H9 (cell line): ENCODE measurements at regions not wholly inside any gene's neighbourhood (a gene's known extent, or its start where the extent isn't known, plus 50 kb on each side); places are given as distances from the start of the nearest gene placed in this dataset.

ENCODE experiments used
- DNase-seq: peaks from one replicate; pipeline ENCODE4 v3.0.0-alpha.2; 2017
- H2AFZ ChIP-seq: one replicate; pipeline ENCODE4 v1.6.1; 2013; ENCODE audit warnings: mild to moderate bottlenecking, low read length, control low read depth, moderate library complexity
- H2AK5ac ChIP-seq: 2 replicates; pipeline ENCODE4 v1.6.1; 2013; ENCODE audit warnings: low read length, control low read depth, mixed read lengths; ENCODE audit not compliant: insufficient read length
- H2BK120ac ChIP-seq: one replicate; pipeline ENCODE4 v1.6.1; 2013; ENCODE audit warnings: low read depth, mild to moderate bottlenecking, low read length, control low read depth, inconsistent platforms; ENCODE audit not compliant: poor library complexity, severe bottlenecking
- H2BK12ac ChIP-seq: 2 replicates; pipeline ENCODE4 v1.6.1; 2013; ENCODE audit warnings: low read length, control low read depth, mixed read lengths, low read depth; ENCODE audit not compliant: insufficient read length
- H2BK15ac ChIP-seq: 2 replicates; pipeline ENCODE4 v1.6.1; 2013; ENCODE audit warnings: low read depth, low read length, control low read depth
- H2BK20ac ChIP-seq: one replicate; pipeline ENCODE4 v1.6.1; 2013; ENCODE audit warnings: low read depth, mild to moderate bottlenecking, low read length, control low read depth, inconsistent platforms; ENCODE audit not compliant: poor library complexity, severe bottlenecking
- H2BK5ac ChIP-seq: 2 replicates; pipeline ENCODE4 v1.6.1; 2013; ENCODE audit warnings: low read length, control low read depth, mixed read lengths; ENCODE audit not compliant: insufficient read length
- H3K14ac ChIP-seq: 2 replicates; pipeline ENCODE4 v1.6.1; 2013; ENCODE audit warnings: low read length, control low read depth; ENCODE audit not compliant: insufficient read depth
- H3K18ac ChIP-seq: 2 replicates; pipeline ENCODE4 v1.6.1; 2013; ENCODE audit warnings: low read depth, mild to moderate bottlenecking, mixed read lengths, low read length, control low read depth; ENCODE audit not compliant: insufficient read length
- H3K23ac ChIP-seq: 2 replicates; pipeline ENCODE4 v1.6.1; 2013; ENCODE audit warnings: low read length, control low read depth, mixed read lengths, low read depth; ENCODE audit not compliant: insufficient read length
- H3K23me2 ChIP-seq: 2 replicates; pipeline ENCODE4 v1.6.1; 2013; ENCODE audit warnings: low read depth, mild to moderate bottlenecking, mixed read lengths, low read length, control low read depth; ENCODE audit not compliant: insufficient read length, poor library complexity, severe bottlenecking
- H3K27ac ChIP-seq: 2 replicates; pipeline ENCODE4 v1.5.1; 2013; ENCODE audit warnings: low read length, control low read depth, mixed read lengths, low read depth; ENCODE audit not compliant: insufficient read length
- H3K27me3 ChIP-seq: 2 replicates; pipeline ENCODE4 v1.6.1; 2013; ENCODE audit warnings: low read length, control low read depth, inconsistent platforms; ENCODE audit not compliant: insufficient read depth
- H3K4ac ChIP-seq: 2 replicates; pipeline ENCODE4 v1.6.1; 2013; ENCODE audit warnings: low read depth, mild to moderate bottlenecking, control low read depth, inconsistent platforms, low read length, moderate library complexity
- H3K4me1 ChIP-seq: 2 replicates; pipeline ENCODE4 v1.6.1; 2013; ENCODE audit warnings: low read length, control low read depth, inconsistent platforms; ENCODE audit not compliant: insufficient read depth
- H3K4me2 ChIP-seq: 2 replicates; pipeline ENCODE4 v1.6.1; 2013; ENCODE audit warnings: low read length, control low read depth, mixed read lengths; ENCODE audit not compliant: insufficient read length, insufficient read depth
- H3K56ac ChIP-seq: 2 replicates; pipeline ENCODE4 v1.6.1; 2013; ENCODE audit warnings: low read depth, mild to moderate bottlenecking, mixed read lengths, low read length, control low read depth; ENCODE audit not compliant: insufficient read length
- H3K79me1 ChIP-seq: 2 replicates; pipeline ENCODE4 v1.6.1; 2013; ENCODE audit warnings: low read depth, mild to moderate bottlenecking, moderate library complexity, low read length, control low read depth, inconsistent platforms; ENCODE audit not compliant: insufficient read depth, poor library complexity, severe bottlenecking
- H3K79me2 ChIP-seq: 2 replicates; pipeline ENCODE4 v1.6.1; 2013; ENCODE audit warnings: low read length, control low read depth, inconsistent platforms; ENCODE audit not compliant: insufficient read depth
- H3K9ac ChIP-seq: 2 replicates; pipeline ENCODE4 v1.6.1; 2013; ENCODE audit warnings: low read length, control low read depth, mixed read lengths; ENCODE audit not compliant: insufficient read length; ENCODE audit errors: extremely low read depth
- H3K9me3 ChIP-seq: one replicate; pipeline ENCODE4 v1.6.1; 2013; ENCODE audit warnings: low read depth, low read length, inconsistent platforms; ENCODE audit not compliant: control insufficient read depth
- H3T11ph ChIP-seq: one replicate; pipeline ENCODE4 v1.6.1; 2013; ENCODE audit warnings: mild to moderate bottlenecking, low read length, control low read depth, inconsistent platforms
- H4K20me1 ChIP-seq: one replicate; pipeline ENCODE4 v1.6.1; 2013; ENCODE audit not compliant: control insufficient read depth, insufficient read length, insufficient read depth
- H4K5ac ChIP-seq: 2 replicates; pipeline ENCODE4 v1.6.1; 2013; ENCODE audit warnings: low read depth, mild to moderate bottlenecking, mixed read lengths, low read length, control low read depth; ENCODE audit not compliant: insufficient read length
- H4K8ac ChIP-seq: replicated peaks from 2 replicates; pipeline ENCODE4 v1.6.1; 2013; ENCODE audit warnings: low read length, control low read depth, mixed read lengths, low read depth; ENCODE audit not compliant: insufficient read length
- H4K91ac ChIP-seq: 2 replicates; pipeline ENCODE4 v1.6.1; 2013; ENCODE audit warnings: low read depth, mild to moderate bottlenecking, moderate library complexity, mixed read lengths, low read length, control low read depth; ENCODE audit not compliant: insufficient read length
- H3K27ac Mint-ChIP-seq, 3 experiments: 2 replicates in 2 of 3; 3 replicates in 1 of 3; pipeline ENCODE4 v1.8.0; 2020 to 2021; ENCODE audit warnings: mixed read lengths in 3 of 3, mild to moderate bottlenecking in 1 of 3, moderate library complexity in 1 of 3
- H3K27me3 Mint-ChIP-seq: 2 replicates; pipeline ENCODE4 v1.8.0; 2021; ENCODE audit warnings: low read depth, mild to moderate bottlenecking, moderate library complexity, mixed read lengths
- H3K36me3 Mint-ChIP-seq, 3 experiments: 2 replicates in 2 of 3; 3 replicates in 1 of 3; pipeline ENCODE4 v1.8.0; 2020 to 2021; ENCODE audit warnings: low read depth in 3 of 3, mixed read lengths in 3 of 3; ENCODE audit not compliant: insufficient read depth in 1 of 3
- H3K4me1 Mint-ChIP-seq, 2 experiments: 2 replicates each; pipeline ENCODE4 v1.8.0; 2020; ENCODE audit warnings: mixed read lengths in 2 of 2
- H3K4me3 Mint-ChIP-seq, 2 experiments: 2 replicates in 1 of 2; 3 replicates in 1 of 2; pipeline ENCODE4 v1.8.0; 2020 to 2021; ENCODE audit warnings: mild to moderate bottlenecking in 2 of 2, mixed read lengths in 2 of 2, moderate library complexity in 1 of 2
- H3K9me3 Mint-ChIP-seq, 2 experiments: 2 replicates in 1 of 2; 3 replicates in 1 of 2; pipeline ENCODE4 v1.8.0; 2020; ENCODE audit warnings: mild to moderate bottlenecking in 2 of 2, mixed read lengths in 2 of 2, moderate library complexity in 1 of 2
- WGBS: extraction: QIAGEN DNeasy Blood & Tissue Kit; methylation state at CpG from one replicate; pipeline ENCODE4 v1.1.7; 2013; ENCODE audit warnings: missing lambda C conversion rate, low lambda C conversion rate, mixed read lengths; ENCODE audit not compliant: insufficient read length; ENCODE audit errors: extremely low coverage; 5-methylcytosine and 5-hydroxymethylcytosine counted together
- TF ChIP-seq, protein P1 (sequence below): fragments of 200-600 bp; sonication (generic); conservative IDR thresholded peaks from 3 replicates; pipeline ENCODE4 v1.8.0; 2021; ENCODE audit warnings: antibody characterized with exemption, mild to moderate bottlenecking

GRCh38 chr3:1587426-1587825 lies 494.6 kb downstream of the CNTN6 start:
- Histone ChIP-seq H4K8ac (no peak overlapping the region), H3T11ph (no peak overlapping the region), H4K5ac (no peak overlapping the region), H3K9me3 (no peaks in the 10 kb centered on the region), H3K9ac (no peak overlapping the region), H3K4me1 (no peaks in the 10 kb centered on the region), H3K23ac (no peak overlapping the region), H2AK5ac (no peak overlapping the region), H2BK12ac (no peak overlapping the region), H3K4ac (no peak overlapping the region), H4K20me1 (no peaks in the 10 kb centered on the region), H4K91ac (no peak overlapping the region), H2BK15ac (no peak overlapping the region), H2BK5ac (no peak overlapping the region), H3K56ac (no peak overlapping the region), H2BK120ac (no peak overlapping the region), H2BK20ac (no peak overlapping the region), H3K27me3 (no peaks in the 10 kb centered on the region), H2AFZ (no peak overlapping the region), H3K79me1 (no peaks in the 10 kb centered on the region), H3K14ac (no peak overlapping the region), H3K4me2 (no peak overlapping the region), H3K79me2 (no peaks in the 10 kb centered on the region), H3K18ac (no peak overlapping the region), H3K23me2 (no peaks in the 10 kb centered on the region), H3K27ac (no peak overlapping the region)
- no peak for DNase-seq
- TF ChIP-seq, protein P1, sequence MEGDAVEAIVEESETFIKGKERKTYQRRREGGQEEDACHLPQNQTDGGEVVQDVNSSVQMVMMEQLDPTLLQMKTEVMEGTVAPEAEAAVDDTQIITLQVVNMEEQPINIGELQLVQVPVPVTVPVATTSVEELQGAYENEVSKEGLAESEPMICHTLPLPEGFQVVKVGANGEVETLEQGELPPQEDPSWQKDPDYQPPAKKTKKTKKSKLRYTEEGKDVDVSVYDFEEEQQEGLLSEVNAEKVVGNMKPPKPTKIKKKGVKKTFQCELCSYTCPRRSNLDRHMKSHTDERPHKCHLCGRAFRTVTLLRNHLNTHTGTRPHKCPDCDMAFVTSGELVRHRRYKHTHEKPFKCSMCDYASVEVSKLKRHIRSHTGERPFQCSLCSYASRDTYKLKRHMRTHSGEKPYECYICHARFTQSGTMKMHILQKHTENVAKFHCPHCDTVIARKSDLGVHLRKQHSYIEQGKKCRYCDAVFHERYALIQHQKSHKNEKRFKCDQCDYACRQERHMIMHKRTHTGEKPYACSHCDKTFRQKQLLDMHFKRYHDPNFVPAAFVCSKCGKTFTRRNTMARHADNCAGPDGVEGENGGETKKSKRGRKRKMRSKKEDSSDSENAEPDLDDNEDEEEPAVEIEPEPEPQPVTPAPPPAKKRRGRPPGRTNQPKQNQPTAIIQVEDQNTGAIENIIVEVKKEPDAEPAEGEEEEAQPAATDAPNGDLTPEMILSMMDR: no peak
- H3K27me3 Mint-ChIP-seq: 0 out of 2 replicates have a peak, but pooled peaks cover 1% of the 10 kb centered on the region
- H3K27ac Mint-ChIP-seq: no peak overlapping the region
- no peak overlapping the region for H3K4me3 Mint-ChIP-seq
- no CpG with 5 or more reads among the region's 1 CpG for WGBS
- H3K36me3 Mint-ChIP-seq: peaks cover 0 to 3% (median 0%) of the 10 kb centered on the region in 3 experiments; a peak in 4 of 7 replicates
- peaks cover 3 to 7% of the 10 kb centered on the region in 2 experiments for H3K9me3 Mint-ChIP-seq
- H3K4me1 Mint-ChIP-seq: peaks cover 9% of the 10 kb centered on the region in 2 experiments
